Cardiac muscle cell (in vitro differentiated cells and primary cell): ENCODE measurements at regions not wholly inside any gene's neighbourhood (a gene's known extent, or its start where the extent isn't known, plus 50 kb on each side); places are given as distances from the start of the nearest gene placed in this dataset.

Experiments
- DNase-seq, 2 donors: peaks; one replicate each; pipeline versions ENCODE4 v3.0.0 to v3.0.0-alpha.2; 2010 to 2017; ENCODE audit warnings: low read depth in 1 of 2, low spot score in 1 of 2
- H3K27ac ChIP-seq: fragments of 200-600 bp; sonication (generic); 2 replicates; pipeline ENCODE4 v1.5.1; 2016
- H3K27me3 ChIP-seq: fragments of 200-600 bp; sonication (generic); 2 replicates; pipeline ENCODE4 v1.6.0; 2016; ENCODE audit warnings: control low read depth
- H3K36me3 ChIP-seq: fragments of 200-600 bp; sonication (generic); 2 replicates; pipeline ENCODE4 v1.5.1; 2016; ENCODE audit warnings: control low read depth
- H3K4me1 ChIP-seq: fragments of 200-600 bp; sonication (generic); 2 replicates; pipeline ENCODE4 v1.8.1; 2017; ENCODE audit warnings: low read depth, mild to moderate bottlenecking, mixed run types
- H3K4me3 ChIP-seq: fragments of 200-600 bp; sonication (generic); 2 replicates; pipeline ENCODE4 v1.5.1; 2016; ENCODE audit warnings: mild to moderate bottlenecking
- H3K9me3 ChIP-seq: fragments of 200-600 bp; sonication (generic); 2 replicates; pipeline ENCODE4 v1.5.1; 2017; ENCODE audit warnings: low read depth, mild to moderate bottlenecking, control low read depth
- CTCF ChIP-seq: IDR thresholded peaks from 2 replicates; pipeline ENCODE4 v1.5.1; 2012; ENCODE audit warnings: low read depth, mild to moderate bottlenecking, low read length

- no peaks in the 10 kb centered on the region for H3K36me3 ChIP-seq
- DNase-seq = no peak
- H3K4me3 ChIP-seq = no peak overlapping the region
- TF ChIP-seq CTCF = no peak
- no peak overlapping the region for H3K27ac ChIP-seq
- no peaks in the 10 kb centered on the region for H3K27me3 ChIP-seq
- no peaks in the 10 kb centered on the region for H3K4me1 ChIP-seq
- H3K9me3 ChIP-seq = no peaks in the 10 kb centered on the region
These were observed 806.8 kb downstream of the PCDH18 start for GRCh38 chr4:136725286-136726081.

GRCh38 chr4:136713140-136713539, 819.2 kb downstream of the PCDH18 start:
- Histone ChIP-seq H3K36me3 (no peaks in the 10 kb centered on the region), H3K27ac (no peak overlapping the region), H3K4me3 (no peak overlapping the region), H3K27me3 (no peaks in the 10 kb centered on the region), H3K4me1 (no peaks in the 10 kb centered on the region), H3K9me3 (no peaks in the 10 kb centered on the region)
- TF ChIP-seq CTCF = peak; percentile 25
- DNase-seq = peak in 1 of 2 donors; percentile 47

GRCh38 chr4:136709897-136710296, 822.4 kb downstream of the PCDH18 start:
- H3K4me3 ChIP-seq = no peak overlapping the region
- no peaks in the 10 kb centered on the region for H3K4me1 ChIP-seq
- no peaks in the 10 kb centered on the region for H3K36me3 ChIP-seq
- no peak for DNase-seq
- no peak for TF ChIP-seq CTCF
- no peaks in the 10 kb centered on the region for H3K9me3 ChIP-seq
- H3K27me3 ChIP-seq = no peaks in the 10 kb centered on the region
- H3K27ac ChIP-seq = no peak overlapping the region

- no peaks in the 10 kb centered on the region for H3K4me1 ChIP-seq
- no peaks in the 10 kb centered on the region for H3K9me3 ChIP-seq
- no peaks in the 10 kb centered on the region for H3K36me3 ChIP-seq
- no peak for DNase-seq
- no peak for TF ChIP-seq CTCF
- no peak overlapping the region for H3K4me3 ChIP-seq
- H3K27me3 ChIP-seq = no peaks in the 10 kb centered on the region
- H3K27ac ChIP-seq = no peak overlapping the region
These were observed 825.4 kb downstream of the PCDH18 start for GRCh38 chr4:136706942-136707341.

- no peak for DNase-seq
These were observed 832.4 kb downstream of the PCDH18 start for GRCh38 chr4:136699905-136700304.

More at GRCh38 chr4:136699905-136700304, 832.4 kb downstream of the PCDH18 start:
- TF ChIP-seq CTCF = no peak
- no peaks in the 10 kb centered on the region for H3K4me1 ChIP-seq
- H3K9me3 ChIP-seq = no peaks in the 10 kb centered on the region
- no peaks in the 10 kb centered on the region for H3K36me3 ChIP-seq
- H3K4me3 ChIP-seq = no peak overlapping the region
- no peaks in the 10 kb centered on the region for H3K27me3 ChIP-seq
- no peak overlapping the region for H3K27ac ChIP-seq
